ENCODE measurements at regions not wholly inside any gene's neighbourhood (a gene's known extent, or its start where the extent isn't known, plus 50 kb on each side); places are given as distances from the start of the nearest gene placed in this dataset.

DNA sequence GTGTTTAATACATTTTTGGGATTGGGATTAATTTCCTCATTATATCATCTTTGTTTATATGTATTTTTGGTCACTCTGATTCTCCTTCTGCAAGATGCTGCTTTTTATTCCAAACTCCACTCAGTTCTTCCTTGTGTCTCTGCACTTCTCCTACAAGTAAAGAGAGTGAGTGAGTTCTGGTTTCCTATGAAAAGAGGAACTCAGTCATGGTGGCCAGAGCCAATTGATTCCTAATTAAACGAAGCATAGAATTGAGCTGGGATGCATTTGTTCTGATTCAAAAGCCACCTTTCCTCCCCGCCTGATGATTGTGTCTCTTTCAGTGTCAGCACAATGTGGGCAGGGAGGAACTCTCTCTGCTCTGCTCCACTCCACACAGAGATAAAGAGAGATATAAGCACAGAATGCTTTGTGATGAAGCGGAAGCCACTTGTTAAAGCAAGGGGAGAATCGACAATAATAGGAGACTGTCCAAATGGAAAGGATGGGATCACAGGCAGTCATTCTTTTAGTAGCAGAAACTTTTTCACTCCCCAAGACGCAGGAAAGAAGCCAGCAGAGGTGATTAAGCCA is 121.3 kb upstream of the GOT2 start:
- TF ChIP-seq, protein P1, sequence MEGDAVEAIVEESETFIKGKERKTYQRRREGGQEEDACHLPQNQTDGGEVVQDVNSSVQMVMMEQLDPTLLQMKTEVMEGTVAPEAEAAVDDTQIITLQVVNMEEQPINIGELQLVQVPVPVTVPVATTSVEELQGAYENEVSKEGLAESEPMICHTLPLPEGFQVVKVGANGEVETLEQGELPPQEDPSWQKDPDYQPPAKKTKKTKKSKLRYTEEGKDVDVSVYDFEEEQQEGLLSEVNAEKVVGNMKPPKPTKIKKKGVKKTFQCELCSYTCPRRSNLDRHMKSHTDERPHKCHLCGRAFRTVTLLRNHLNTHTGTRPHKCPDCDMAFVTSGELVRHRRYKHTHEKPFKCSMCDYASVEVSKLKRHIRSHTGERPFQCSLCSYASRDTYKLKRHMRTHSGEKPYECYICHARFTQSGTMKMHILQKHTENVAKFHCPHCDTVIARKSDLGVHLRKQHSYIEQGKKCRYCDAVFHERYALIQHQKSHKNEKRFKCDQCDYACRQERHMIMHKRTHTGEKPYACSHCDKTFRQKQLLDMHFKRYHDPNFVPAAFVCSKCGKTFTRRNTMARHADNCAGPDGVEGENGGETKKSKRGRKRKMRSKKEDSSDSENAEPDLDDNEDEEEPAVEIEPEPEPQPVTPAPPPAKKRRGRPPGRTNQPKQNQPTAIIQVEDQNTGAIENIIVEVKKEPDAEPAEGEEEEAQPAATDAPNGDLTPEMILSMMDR (IDR thresholded peaks at IDR 0.05): no peak
- TF ChIP-seq EP300 (IDR thresholded peaks at IDR 0.05): no peak
- TF ChIP-seq POLR2A (IDR thresholded peaks at IDR 0.05): no peak

Measured in ovary (tissue), 3 donors.